A549 (cell line): ENCODE measurements at regions not wholly inside any gene's neighbourhood (a gene's known extent, or its start where the extent isn't known, plus 50 kb on each side); places are given as distances from the start of the nearest gene placed in this dataset.

Experiments used
- NPAS2 ChIP-seq: fragments of 250-450 bp; sonication (Bioruptor Pico); IDR thresholded peaks from 2 replicates; pipeline ENCODE4 v1.8.0; 2022; ENCODE audit warnings: mild to moderate bottlenecking, moderate library complexity, borderline replicate concordance
- POLR2A ChIP-seq: IDR thresholded peaks from 2 replicates; pipeline ENCODE4 v1.6.1; 2012; ENCODE audit warnings: mild to moderate bottlenecking, low read length
- TF ChIP-seq, protein P1 (sequence below): fragments of >200 bp; sonication (Bioruptor Twin); formaldehyde crosslinking; IDR thresholded peaks from 3 replicates; pipeline ENCODE4 v1.5.1; 2016
- TF ChIP-seq, protein P2 (sequence below): fragments of 150-350 bp; IDR thresholded peaks from 2 replicates; pipeline ENCODE4 v1.6.1; 2014; ENCODE audit warnings: low read depth, mild to moderate bottlenecking, low read length

DNA sequence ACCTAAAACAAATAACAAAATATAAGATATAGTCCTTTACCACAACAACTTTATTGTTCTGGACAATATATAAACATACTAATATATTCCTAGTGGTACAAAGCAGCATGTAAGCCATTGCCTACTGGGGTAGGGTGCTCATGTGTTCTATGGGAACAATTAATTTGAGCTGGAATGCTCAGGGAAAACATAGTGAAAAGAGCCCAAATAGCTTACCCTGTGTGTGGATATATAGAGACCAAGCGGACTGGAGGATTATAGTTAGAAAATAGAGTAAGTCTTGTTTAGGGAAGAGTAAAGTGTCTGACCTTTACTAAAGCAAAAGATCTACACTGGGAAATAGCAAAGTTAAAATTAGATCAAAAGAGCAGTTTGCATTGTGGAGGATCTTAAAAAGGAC, 64.8 kb downstream of the MAD2L1 start:
- TF ChIP-seq, protein P1, sequence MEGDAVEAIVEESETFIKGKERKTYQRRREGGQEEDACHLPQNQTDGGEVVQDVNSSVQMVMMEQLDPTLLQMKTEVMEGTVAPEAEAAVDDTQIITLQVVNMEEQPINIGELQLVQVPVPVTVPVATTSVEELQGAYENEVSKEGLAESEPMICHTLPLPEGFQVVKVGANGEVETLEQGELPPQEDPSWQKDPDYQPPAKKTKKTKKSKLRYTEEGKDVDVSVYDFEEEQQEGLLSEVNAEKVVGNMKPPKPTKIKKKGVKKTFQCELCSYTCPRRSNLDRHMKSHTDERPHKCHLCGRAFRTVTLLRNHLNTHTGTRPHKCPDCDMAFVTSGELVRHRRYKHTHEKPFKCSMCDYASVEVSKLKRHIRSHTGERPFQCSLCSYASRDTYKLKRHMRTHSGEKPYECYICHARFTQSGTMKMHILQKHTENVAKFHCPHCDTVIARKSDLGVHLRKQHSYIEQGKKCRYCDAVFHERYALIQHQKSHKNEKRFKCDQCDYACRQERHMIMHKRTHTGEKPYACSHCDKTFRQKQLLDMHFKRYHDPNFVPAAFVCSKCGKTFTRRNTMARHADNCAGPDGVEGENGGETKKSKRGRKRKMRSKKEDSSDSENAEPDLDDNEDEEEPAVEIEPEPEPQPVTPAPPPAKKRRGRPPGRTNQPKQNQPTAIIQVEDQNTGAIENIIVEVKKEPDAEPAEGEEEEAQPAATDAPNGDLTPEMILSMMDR, result no peak
- TF ChIP-seq, protein P2, sequence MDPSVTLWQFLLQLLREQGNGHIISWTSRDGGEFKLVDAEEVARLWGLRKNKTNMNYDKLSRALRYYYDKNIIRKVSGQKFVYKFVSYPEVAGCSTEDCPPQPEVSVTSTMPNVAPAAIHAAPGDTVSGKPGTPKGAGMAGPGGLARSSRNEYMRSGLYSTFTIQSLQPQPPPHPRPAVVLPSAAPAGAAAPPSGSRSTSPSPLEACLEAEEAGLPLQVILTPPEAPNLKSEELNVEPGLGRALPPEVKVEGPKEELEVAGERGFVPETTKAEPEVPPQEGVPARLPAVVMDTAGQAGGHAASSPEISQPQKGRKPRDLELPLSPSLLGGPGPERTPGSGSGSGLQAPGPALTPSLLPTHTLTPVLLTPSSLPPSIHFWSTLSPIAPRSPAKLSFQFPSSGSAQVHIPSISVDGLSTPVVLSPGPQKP, result no peak
- TF ChIP-seq POLR2A, result no peak
- TF ChIP-seq NPAS2 (CRISPR knock-in tag), result no peak
